Thyroid gland (tissue), 4 donors: ENCODE measurements at regions not wholly inside any gene's neighbourhood (a gene's known extent, or its start where the extent isn't known, plus 50 kb on each side); places are given as distances from the start of the nearest gene placed in this dataset.
"Not testable (repeated sequence)": the region's sequence is repeated elsewhere in the genome, so short reads cannot be mapped to it uniquely, and the experiment has no call there.

Experiments used
- DNase-seq, 2 donors: peaks; one replicate each; pipeline ENCODE4 v3.0.0-alpha.2; 2019
- H3K27ac ChIP-seq, 3 donors: fragments of 200-600 bp; sonication (generic); 1 replicate in 2 of 3; 2 replicates in 1 of 3; pipeline ENCODE4 v1.5.1; 2016 to 2019; ENCODE audit warnings: mild to moderate bottlenecking in 1 of 3, moderate library complexity in 1 of 3
- H3K27me3 ChIP-seq: fragments of 200-600 bp; sonication (generic); one replicate; pipeline ENCODE4 v1.5.1; 2019
- H3K36me3 ChIP-seq, 2 donors: fragments of 200-600 bp; sonication (generic); one replicate each; pipeline ENCODE4 v1.5.1; 2016 to 2019
- H3K4me1 ChIP-seq, 2 donors: fragments of 200-600 bp; sonication (generic); one replicate each; pipeline ENCODE4 v1.5.1; 2017 to 2019
- H3K4me3 ChIP-seq, 3 donors: fragments of 200-600 bp; sonication (generic); replicated peaks in 1 of 3; 1 replicate in 2 of 3; 2 replicates in 1 of 3; pipeline ENCODE4 v1.5.1; 2016; ENCODE audit warnings: mild to moderate bottlenecking in 1 of 3
- H3K9me3 ChIP-seq: fragments of 200-600 bp; sonication (generic); one replicate; pipeline ENCODE4 v1.5.1; 2017
- POLR2A ChIP-seq, 2 donors: fragments of 450-650 bp; IDR thresholded peaks; one replicate each; pipeline ENCODE4 v1.6.1; 2017; ENCODE audit warnings: antibody characterized with exemption in 2 of 2, mild to moderate bottlenecking in 2 of 2, moderate library complexity in 1 of 2
- WGBS, 2 donors: methylation state at CpG; one replicate each; pipeline ENCODE4 v1.1.5; 2017; 5-methylcytosine and 5-hydroxymethylcytosine counted together
- intact Hi-C: fragments of 100-400 bp; cut with DNase I; formaldehyde crosslinking; loops from one replicate; pipeline ENCODE4 v1.15.1; 2023
- TF ChIP-seq, protein P1 (sequence below), 6 experiments: fragments of 200-600 bp in 3 of 6; fragments of 450-650 bp in 3 of 6; sonication (generic) in 3 of 6; IDR thresholded peaks; one replicate each; pipeline ENCODE4 v1.5.1; 2016 to 2019; ENCODE audit warnings: antibody characterized with exemption in 6 of 6, mild to moderate bottlenecking in 2 of 6, inconsistent platforms in 1 of 6, moderate library complexity in 1 of 6

DNA sequence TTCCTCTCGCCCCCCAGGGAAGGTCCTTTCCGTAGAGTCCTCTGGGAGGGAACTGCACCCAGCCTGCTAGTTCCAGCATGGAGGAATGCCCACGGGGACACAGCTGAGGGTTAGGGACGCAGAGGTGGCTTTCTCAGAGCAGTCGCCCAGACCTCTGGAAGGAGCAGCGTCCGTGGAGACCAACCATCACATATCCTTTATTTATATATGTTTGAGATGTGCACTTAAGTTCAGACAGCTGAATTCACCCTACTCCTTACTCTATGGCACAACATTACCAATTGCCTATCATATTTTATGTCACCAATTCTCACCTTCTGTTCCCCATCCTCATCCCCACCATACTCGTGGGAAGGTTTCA is 305.6 kb upstream of the DIO3 start:
- no peak for TF ChIP-seq POLR2A (IDR thresholded peaks at IDR 0.05)
- TF ChIP-seq, protein P1, sequence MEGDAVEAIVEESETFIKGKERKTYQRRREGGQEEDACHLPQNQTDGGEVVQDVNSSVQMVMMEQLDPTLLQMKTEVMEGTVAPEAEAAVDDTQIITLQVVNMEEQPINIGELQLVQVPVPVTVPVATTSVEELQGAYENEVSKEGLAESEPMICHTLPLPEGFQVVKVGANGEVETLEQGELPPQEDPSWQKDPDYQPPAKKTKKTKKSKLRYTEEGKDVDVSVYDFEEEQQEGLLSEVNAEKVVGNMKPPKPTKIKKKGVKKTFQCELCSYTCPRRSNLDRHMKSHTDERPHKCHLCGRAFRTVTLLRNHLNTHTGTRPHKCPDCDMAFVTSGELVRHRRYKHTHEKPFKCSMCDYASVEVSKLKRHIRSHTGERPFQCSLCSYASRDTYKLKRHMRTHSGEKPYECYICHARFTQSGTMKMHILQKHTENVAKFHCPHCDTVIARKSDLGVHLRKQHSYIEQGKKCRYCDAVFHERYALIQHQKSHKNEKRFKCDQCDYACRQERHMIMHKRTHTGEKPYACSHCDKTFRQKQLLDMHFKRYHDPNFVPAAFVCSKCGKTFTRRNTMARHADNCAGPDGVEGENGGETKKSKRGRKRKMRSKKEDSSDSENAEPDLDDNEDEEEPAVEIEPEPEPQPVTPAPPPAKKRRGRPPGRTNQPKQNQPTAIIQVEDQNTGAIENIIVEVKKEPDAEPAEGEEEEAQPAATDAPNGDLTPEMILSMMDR (IDR thresholded peaks at IDR 0.05): no peak
- Histone ChIP-seq H3K4me1 (no peaks in the 10 kb centered on the region), H3K4me3 (no peak overlapping the region), H3K27me3 (no peaks in the 10 kb centered on the region), H3K9me3 (no peaks in the 10 kb centered on the region), H3K36me3 (no peaks in the 10 kb centered on the region), H3K27ac (no peak overlapping the region)
- no peak for DNase-seq
- WGBS, 2 donors: 78 to 80% methylated on average over 8 of the region's 8 CpGs
- intact Hi-C loops: no loop called here

DNA sequence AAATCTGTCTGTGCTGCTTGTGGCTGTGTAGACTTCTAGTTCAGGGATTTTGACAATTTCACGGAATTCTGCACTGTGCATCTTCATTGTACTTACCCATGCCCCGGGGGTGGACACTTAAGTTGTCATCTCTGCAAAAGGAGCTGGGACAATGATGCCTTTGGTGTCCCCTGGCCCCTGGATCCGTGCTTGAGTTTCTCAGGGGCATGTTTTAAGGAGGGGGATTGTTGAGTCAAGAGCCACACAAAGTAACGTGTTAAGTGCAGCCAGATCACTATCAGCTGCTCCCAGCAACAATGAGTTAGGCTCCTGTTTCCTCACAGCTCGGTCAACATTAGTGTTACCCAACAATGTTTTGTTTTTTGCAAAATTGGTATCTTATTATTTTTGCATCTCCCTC is 305.0 kb upstream of the DIO3 start:
- no peak for TF ChIP-seq POLR2A (IDR thresholded peaks at IDR 0.05)
- TF ChIP-seq, protein P1 (IDR thresholded peaks at IDR 0.05): no peak
- Histone ChIP-seq H3K27ac (no peak overlapping the region), H3K36me3 (no peaks in the 10 kb centered on the region), H3K4me1 (no peaks in the 10 kb centered on the region), H3K9me3 (no peaks in the 10 kb centered on the region), H3K27me3 (no peaks in the 10 kb centered on the region), H3K4me3 (no peak overlapping the region)
- DNase-seq: no peak
- intact Hi-C loops: no loop called here
- 19 to 23% methylated on average over 5 of the region's 5 CpGs for WGBS, 2 donors

DNA sequence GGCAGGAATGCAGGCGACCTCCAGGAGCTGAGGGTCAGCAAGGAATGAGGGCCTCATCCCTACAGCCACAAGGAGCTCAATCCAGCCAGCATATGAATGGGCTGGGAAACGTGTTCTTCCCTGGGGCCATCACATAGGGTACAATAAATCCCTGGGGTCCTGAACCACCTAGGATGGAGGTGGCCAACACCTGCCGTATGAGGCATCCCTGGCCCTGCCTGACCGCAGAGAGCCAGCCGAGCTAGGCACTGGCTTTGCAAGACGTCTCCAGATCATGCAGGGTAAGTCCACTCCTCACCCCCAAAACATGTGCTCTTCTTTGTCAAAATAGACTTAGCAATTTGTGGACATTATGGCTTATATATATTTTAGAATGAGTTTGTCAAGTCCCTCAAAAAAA is 303.7 kb upstream of the DIO3 start:
- no peaks in the 10 kb centered on the region for H3K27me3 ChIP-seq
- intact Hi-C loops: no loop called here
- H3K4me1 ChIP-seq: no peaks in the 10 kb centered on the region
- no peak for DNase-seq
- H3K9me3 ChIP-seq: no peaks in the 10 kb centered on the region
- no peaks in the 10 kb centered on the region for H3K36me3 ChIP-seq
- WGBS, 2 donors: 76 to 81% methylated on average over 6 of the region's 6 CpGs
- no peak overlapping the region for H3K4me3 ChIP-seq
- H3K27ac ChIP-seq: no peak overlapping the region
- no peak for TF ChIP-seq POLR2A (IDR thresholded peaks at IDR 0.05)
- TF ChIP-seq, protein P1 (IDR thresholded peaks at IDR 0.05): no peak

DNA sequence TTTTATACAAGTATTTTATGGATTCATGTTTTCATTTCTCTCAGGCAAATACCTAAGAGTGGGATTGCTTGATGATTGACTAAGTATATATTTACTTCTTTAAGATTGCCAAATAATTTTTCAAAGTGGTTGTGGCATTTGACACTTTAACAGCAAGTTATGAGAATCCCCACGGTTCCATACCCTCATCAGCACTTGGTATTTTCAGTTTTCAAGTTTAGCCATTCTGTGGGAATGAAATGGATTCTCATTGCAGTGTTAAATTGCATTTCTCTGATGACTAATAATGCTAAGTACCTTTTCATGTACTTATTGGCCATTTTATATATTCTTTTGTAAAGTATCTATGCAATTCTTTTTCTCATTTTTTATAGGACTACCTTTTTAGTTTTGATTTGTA is 301.5 kb upstream of the DIO3 start:
- H3K27ac ChIP-seq: no peak overlapping the region
- TF ChIP-seq POLR2A (IDR thresholded peaks at IDR 0.05): no peak
- TF ChIP-seq, protein P1 (IDR thresholded peaks at IDR 0.05): no peak
- H3K9me3 ChIP-seq: no peaks in the 10 kb centered on the region
- no peaks in the 10 kb centered on the region for H3K4me1 ChIP-seq
- intact Hi-C loops: no loop called here
- no peak for DNase-seq
- 89 to 92% methylated on average over 1 of the region's 1 CpG for WGBS, 2 donors
- H3K27me3 ChIP-seq: no peaks in the 10 kb centered on the region
- H3K36me3 ChIP-seq: no peaks in the 10 kb centered on the region
- no peak overlapping the region for H3K4me3 ChIP-seq

DNA sequence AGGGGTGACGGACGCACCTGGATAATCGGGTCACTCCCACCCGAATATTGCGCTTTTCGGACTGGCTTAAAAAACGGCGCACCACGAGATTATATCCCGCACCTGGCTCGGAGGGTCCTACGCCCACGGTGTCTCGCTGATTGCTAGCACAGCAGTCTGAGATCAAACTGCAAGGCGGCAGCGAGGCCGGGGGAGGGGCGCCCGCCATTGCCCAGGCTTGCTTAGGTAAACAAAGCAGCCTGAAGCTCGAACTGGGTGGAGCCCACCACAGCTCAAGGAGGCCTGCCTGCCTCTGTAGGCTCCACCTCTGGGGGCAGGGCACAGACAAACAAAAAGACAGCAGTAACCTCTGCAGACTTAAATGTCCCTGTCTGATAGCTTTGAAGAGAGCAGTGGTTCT is 294.9 kb upstream of the DIO3 start:
- H3K27me3 ChIP-seq, H3K9me3 ChIP-seq, H3K4me1 ChIP-seq, DNase-seq, intact Hi-C loops, H3K4me3 ChIP-seq, H3K36me3 ChIP-seq, H3K27ac ChIP-seq: not testable (repeated sequence)
- 89 to 94% methylated on average over 17 to 19 of the region's 20 CpGs for WGBS, 2 donors

DNA sequence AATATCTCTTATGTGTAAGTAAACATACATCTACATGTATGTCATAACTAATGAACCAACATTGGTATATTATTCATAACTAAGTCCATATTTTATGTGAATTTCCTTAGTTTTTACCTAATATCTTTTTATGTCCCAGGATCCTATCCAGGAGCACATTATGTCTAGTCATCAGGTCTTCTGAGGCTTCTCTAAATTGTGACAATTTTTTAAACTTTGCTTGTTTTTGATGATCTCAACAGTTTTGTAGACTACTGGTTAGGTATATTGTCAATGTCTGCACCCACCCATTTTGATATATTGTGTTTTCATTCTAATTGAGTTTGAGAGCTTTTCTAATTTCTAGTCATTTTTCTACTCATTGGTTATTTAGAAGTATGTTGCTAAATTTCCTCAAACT is 288.2 kb upstream of the DIO3 start:
- no peak for DNase-seq
- intact Hi-C loops: no loop called here
- H3K27ac ChIP-seq: no peak overlapping the region
- H3K9me3 ChIP-seq: no peaks in the 10 kb centered on the region
- H3K27me3 ChIP-seq: no peaks in the 10 kb centered on the region
- no peak for TF ChIP-seq POLR2A (IDR thresholded peaks at IDR 0.05)
- TF ChIP-seq, protein P1 (IDR thresholded peaks at IDR 0.05): no peak
- H3K4me1 ChIP-seq: no peaks in the 10 kb centered on the region
- H3K36me3 ChIP-seq: no peaks in the 10 kb centered on the region
- H3K4me3 ChIP-seq: no peak overlapping the region
